ENCODE measurements at regions not wholly inside any gene's neighbourhood (a gene's known extent, or its start where the extent isn't known, plus 50 kb on each side); places are given as distances from the start of the nearest gene placed in this dataset.

DNA sequence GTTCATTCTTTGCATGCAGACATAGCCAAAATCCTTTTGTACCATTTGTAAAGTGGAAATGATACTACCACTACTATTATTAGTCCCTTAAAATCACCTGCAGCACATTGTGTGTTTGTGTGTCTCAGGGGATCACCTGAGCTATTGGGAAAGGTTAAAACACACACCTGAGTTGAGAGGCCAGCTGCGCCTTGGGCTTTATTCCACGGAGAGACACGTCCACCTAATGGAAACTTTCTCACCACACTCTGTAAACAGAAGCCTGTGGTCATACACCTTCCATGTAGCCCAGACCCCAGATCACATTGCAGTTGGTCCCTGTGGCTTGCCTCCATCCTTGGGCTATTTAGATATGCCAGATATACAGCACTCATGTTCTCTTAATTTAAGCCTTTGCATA is 81.8 kb upstream of the SH3BP4 start:
- TF ChIP-seq, protein P1, sequence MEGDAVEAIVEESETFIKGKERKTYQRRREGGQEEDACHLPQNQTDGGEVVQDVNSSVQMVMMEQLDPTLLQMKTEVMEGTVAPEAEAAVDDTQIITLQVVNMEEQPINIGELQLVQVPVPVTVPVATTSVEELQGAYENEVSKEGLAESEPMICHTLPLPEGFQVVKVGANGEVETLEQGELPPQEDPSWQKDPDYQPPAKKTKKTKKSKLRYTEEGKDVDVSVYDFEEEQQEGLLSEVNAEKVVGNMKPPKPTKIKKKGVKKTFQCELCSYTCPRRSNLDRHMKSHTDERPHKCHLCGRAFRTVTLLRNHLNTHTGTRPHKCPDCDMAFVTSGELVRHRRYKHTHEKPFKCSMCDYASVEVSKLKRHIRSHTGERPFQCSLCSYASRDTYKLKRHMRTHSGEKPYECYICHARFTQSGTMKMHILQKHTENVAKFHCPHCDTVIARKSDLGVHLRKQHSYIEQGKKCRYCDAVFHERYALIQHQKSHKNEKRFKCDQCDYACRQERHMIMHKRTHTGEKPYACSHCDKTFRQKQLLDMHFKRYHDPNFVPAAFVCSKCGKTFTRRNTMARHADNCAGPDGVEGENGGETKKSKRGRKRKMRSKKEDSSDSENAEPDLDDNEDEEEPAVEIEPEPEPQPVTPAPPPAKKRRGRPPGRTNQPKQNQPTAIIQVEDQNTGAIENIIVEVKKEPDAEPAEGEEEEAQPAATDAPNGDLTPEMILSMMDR (IDR thresholded peaks at IDR 0.05; ENCODE audit: borderline replicate concordance, control extremely low read depth, extremely low read depth, insufficient read depth, missing control alignments): no peak
- DNase-seq (ENCODE audit: low spot score): no peak
- in situ Hi-C loops (cut with MboI; ENCODE audit: low sequenced_read_pairs, unreplicated experiment): no loop called here

DNA sequence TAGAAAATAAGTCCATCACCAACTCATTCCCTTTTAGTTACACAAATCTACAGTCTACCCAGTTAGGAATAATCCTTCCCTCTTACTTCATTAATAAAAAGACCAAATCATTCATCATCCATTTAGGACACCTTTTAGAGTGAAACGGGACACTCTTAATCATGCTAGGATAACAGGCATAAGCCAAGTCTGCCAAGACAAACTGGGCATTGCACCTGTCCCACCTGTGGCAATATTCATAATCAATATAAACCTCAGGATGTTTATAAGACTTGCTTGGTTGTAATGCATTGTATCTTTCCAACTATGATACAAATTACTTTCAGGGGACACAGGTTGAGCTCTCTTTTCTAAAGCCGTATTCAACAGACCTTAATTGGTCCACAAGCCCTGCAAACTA is 82.7 kb upstream of the SH3BP4 start:
- in situ Hi-C loops (cut with MboI; ENCODE audit: low sequenced_read_pairs, unreplicated experiment): no loop called here
- TF ChIP-seq, protein P1 (IDR thresholded peaks at IDR 0.05; ENCODE audit: borderline replicate concordance, control extremely low read depth, extremely low read depth, insufficient read depth, missing control alignments): no peak
- no peak for DNase-seq (ENCODE audit: low spot score)

DNA sequence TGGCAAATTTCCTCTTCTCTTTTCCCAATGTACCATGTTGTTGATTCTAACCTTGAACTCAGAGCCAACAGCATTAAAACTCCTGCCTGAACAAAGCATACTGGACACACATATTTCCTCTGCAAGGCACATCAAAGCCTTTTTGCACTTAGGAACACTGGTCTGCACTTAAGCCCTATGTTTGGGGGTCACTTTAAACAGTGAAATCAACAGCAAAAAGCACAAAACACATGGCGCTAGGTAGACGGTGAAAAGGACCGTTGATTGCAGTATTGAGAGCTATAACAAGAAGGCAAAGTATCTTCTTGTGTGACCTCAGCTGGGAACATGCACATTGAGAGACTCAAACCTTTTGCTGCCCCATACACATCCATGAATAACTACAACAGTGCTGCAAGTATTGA is 83.9 kb upstream of the SH3BP4 start:
- TF ChIP-seq, protein P1 (IDR thresholded peaks at IDR 0.05; ENCODE audit: borderline replicate concordance, control extremely low read depth, extremely low read depth, insufficient read depth, missing control alignments): no peak
- in situ Hi-C loops (cut with MboI; ENCODE audit: low sequenced_read_pairs, unreplicated experiment): no loop called here
- no peak for DNase-seq (ENCODE audit: low spot score)

DNA sequence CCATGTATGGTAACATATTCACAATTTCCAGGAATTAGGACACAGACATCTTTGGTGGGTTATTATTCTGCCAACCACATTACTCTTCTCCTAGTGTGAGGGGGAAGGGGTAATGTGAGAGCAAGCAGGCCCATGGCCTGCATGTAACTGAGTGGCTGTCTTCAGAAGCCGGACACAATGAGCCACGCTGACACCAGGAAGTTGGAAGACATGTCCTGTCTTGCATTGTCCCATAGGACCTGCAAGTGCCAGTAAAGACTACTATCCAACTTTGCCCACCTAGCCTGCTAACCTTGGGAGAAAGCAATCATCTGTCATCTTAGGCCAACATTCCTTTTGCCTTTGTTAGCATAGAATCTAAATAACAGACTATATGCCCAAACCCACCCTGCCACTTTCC is 86.2 kb upstream of the SH3BP4 start:
- in situ Hi-C loops (cut with MboI; ENCODE audit: low sequenced_read_pairs, unreplicated experiment): no loop called here
- no peak for DNase-seq (ENCODE audit: low spot score)
- TF ChIP-seq, protein P1 (IDR thresholded peaks at IDR 0.05; ENCODE audit: borderline replicate concordance, control extremely low read depth, extremely low read depth, insufficient read depth, missing control alignments): no peak

DNA sequence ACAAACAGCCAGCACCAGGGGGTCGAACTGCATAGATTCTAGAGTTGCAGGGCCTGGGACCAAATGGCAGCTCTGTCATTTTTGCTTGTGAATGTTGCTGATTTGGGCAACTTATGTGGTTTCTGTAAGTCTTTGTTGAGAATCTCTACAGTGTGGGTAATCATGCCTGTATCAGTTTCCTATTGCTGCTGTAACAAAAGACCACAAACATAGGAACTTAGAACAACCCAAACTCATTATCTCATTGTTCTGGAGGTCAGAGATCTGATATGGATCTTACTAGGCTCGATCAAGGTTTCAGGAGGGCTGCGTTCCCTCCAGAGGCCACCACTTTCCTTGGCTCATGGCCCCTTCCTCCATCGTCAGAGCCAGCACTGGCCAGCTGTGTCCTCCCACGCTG is 86.8 kb upstream of the SH3BP4 start:
- no peak for DNase-seq (ENCODE audit: low spot score)
- in situ Hi-C loops (cut with MboI; ENCODE audit: low sequenced_read_pairs, unreplicated experiment): no loop called here
- TF ChIP-seq, protein P1 (IDR thresholded peaks at IDR 0.05; ENCODE audit: borderline replicate concordance, control extremely low read depth, extremely low read depth, insufficient read depth, missing control alignments): no peak

DNA sequence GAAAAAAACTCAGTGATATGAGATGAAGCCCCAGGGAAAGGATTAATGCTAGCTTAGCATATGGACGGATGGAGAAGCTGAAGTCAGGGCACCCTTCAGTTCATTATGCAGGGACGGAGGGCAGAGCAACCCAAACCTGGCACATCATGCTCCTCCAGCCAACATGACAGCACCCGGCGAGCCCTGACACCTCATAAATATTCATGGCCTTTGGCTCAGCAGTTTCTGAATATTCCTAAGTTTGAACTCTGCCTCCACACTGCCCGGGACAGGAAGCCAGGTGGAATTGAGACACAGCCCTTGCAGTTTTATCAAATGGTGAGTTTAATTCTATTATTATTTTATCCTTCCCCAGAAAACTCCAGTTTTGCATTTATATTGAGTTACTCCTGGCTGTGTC is 87.3 kb upstream of the SH3BP4 start:
- in situ Hi-C loops (cut with MboI; ENCODE audit: low sequenced_read_pairs, unreplicated experiment): no loop called here
- TF ChIP-seq, protein P1 (IDR thresholded peaks at IDR 0.05; ENCODE audit: borderline replicate concordance, control extremely low read depth, extremely low read depth, insufficient read depth, missing control alignments): no peak
- no peak for DNase-seq (ENCODE audit: low spot score)

All from GM13976 (cell line).